Hematopoietic multipotent progenitor cell treated with erythropoietin and hydrocortisone succinate and interleukin-3 and kit ligand, for 4 days (in vitro differentiated cells): ENCODE measurements at regions not wholly inside any gene's neighbourhood (a gene's known extent, or its start where the extent isn't known, plus 50 kb on each side); places are given as distances from the start of the nearest gene placed in this dataset.
A peak's percentile ranks its signal among the peaks of the same experiment; 100 is the strongest.

ENCODE experiments used
- DNase-seq: peaks from one replicate; pipeline ENCODE4 v3.0.0-alpha.2; 2015

DNA sequence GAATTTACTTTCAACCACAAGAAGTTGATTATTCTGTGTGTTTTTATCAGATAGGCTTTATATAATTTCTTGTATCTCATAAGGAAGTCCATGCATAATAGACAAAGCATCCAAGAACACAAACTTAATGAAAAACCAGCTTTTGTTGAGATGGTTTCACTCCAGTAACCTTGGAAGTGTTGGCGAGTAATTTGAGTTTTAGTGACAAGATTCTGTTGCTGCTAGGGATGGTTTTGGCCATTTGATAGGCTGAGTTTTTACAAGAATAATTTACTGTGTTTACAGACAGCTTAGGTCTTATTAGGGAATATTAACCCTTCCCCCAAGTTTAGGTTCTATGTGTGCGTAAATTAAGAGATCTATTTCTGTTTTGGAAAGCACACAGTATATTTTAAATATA, 513.6 kb downstream of the USP25 start:
- peak; percentile 16 for DNase-seq

DNA sequence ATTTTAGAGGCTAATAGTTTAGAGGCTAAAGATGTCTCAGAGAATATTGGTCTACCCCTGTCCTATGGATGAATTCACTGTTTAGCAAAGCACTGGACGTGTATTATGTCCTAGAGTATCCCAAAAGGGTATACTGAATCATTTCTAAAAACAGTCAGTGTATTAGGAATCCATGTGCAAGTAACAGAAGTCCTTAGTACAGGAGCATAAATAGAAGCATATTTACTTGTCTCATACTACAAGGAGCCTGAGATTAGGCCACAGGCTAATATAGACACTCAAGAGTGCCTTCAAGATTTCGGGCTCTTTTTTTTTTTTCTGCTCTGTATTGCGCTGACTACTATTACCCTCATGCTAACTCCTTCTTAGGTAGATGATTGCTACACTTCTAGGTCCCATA, 518.9 kb downstream of the USP25 start:
- no peak for DNase-seq

DNA sequence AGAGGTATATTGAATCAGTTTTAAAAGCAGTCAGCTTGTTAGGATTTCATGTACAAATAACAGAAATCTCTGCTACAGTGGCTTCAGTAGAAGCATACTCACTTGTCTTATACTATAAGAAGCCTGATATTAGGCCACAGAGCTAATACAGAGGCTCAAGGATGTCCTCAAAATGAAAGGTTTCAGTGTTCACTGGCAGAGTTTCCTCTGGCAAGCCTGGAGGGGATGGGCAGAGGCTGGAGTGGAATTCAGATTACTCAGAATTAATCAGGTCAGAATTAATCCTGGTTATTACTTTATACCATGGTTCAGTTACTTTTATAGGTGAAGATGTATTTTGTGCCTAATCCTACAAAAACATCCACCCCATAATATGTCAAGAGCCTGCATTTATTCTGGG, 520.5 kb downstream of the USP25 start:
- DNase-seq, result no peak

DNA sequence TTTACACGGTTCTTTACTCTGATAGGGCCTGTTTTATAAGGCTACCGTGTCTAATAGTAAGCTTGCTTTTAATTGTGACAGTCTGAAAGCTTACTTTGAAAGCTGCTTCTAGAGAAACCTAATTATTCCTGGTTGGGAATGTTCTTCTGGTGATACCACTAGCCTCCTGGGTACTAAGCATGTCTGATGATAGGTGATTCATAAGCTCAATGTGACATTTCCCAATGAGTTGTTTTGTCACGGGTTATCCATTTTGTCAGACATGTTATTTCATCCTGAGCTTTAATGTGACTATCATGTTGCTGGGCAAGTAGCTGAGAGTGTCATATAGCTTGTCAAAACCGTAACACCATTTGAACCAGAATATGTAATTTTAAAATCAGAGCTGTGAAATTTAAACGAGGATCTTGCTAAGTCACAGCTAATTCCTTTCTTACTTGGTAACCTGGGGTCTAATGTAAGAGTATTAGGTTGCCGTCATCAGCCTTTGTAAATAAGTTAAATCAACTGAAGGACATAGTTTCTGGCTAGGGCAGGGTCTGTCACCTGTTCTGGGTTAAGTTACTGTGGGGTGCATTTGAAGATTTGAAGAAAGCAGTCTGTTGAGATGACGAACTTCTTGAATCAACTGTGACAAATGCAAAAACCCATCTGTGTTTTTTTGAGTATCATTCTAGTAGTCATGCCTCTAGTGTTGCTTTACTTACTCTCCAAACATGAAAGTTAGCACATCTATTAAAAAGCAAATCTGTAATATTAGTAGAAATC, 529.2 kb downstream of the USP25 start:
- no peak for DNase-seq

DNA sequence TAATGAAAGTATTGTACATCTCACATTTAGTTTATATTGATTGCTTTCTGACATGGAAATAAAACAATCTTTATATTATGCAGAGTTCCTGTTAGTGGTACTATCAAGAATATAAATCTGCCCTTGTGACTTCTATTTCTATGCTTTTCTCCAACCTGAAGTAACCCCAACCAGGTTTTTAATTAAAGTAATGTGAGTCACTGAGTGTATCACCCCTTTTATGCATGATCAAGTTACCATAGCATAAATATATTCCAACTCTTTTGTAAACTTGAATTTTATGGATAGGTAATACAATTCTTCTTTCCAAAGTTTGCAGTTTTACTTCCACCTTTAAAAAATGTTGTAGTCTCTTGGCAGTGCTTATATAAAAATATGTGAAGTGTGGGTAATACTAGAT, 532.3 kb downstream of the USP25 start:
- no peak for DNase-seq

DNA sequence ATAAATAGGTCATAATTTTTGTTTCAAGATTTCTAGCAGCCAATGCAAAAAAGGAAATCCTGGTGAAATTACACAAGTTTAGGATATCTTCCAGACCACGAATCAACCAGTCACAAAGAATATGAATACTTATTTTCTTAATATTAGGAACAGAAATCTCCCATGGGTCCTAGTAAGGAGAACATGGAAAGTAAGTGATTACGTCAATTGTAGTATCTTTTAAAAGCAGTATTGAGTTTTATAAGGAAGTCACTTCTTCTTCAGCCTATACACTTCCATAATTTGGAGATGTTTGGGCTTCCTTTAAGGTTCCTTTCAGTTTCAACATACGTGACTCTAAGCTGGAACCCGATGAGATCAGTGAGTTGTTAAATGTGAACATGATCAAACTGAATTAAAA, 534.5 kb downstream of the USP25 start:
- DNase-seq, result peak; percentile 23

DNA sequence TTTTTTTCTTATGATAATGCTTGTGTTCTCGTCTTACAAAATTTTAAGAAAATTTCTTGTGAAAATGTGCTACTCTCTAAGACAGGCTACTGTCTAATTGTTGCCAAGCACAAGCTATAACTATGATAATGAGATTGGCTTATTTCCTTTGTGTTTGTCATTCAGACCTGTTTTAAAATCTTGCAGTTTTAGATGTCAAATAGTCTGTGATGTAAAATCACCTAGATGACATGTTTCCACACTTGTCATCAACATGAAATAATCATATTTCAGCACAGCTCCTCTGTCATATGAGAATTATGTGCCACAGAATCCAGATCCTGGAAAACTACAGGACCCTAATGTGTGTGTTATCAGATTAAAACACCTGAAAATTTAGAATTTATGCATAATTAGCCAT, 539.7 kb downstream of the USP25 start:
- no peak for DNase-seq

DNA sequence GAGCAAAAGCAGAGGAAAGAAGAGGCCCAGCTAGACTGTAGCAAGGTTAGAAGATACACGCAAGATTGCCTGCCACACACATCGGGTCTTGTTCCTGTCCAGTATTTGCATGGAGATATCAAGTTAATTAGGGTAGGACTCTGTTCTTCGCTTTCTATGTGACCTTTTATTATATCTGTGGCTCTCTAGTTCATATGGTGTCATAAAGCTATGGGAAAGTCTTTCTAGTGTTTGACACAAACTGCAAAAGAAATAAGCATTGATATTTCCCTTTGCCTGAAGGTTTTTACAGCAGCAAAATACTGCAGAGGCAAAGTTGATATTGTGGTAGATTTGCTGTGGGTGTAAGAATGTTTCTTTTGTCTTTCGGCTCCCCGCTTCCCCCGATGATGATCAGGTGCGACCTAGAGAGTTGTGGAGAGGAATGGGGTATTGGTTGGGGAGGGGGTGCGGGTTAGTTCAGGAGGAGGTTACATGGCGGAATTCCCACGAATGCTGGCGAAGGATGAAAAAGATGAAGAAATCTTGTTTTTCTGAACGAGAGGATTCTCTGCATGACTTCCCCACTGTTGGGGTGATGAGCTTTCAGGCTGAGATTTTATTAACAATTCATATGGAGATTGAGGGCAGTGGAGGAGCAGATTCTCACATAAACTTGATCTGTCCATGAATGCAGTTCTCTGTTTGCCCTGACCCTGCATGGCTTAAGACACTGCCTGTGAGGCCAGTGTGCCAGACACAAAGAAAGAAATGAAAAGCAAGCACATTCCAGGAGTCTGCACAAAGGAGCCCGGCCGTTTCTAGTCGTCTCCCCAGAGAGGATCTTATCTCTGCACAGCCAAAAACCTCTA, 550.2 kb downstream of the USP25 start:
- DNase-seq, result no peak

DNA sequence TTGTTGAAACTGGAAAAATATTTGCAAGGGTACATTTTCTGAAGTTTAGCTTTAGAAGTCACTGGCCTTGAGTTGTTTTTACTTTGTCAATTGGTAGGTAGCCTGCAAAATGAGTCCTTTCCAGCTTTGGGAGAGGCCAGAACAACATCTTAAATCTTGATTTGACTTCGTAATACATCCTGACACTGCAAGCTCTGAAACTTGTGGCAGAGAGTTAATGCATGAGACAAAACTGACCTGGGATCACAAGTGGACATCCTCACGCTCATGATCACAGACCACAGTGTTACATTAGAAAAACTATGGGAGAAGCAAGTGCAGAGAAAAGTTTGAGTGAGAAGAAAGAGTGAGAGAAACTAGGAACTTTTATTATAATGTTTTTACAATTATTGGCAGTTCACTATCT, 550.9 kb downstream of the USP25 start:
- no peak for DNase-seq

DNA sequence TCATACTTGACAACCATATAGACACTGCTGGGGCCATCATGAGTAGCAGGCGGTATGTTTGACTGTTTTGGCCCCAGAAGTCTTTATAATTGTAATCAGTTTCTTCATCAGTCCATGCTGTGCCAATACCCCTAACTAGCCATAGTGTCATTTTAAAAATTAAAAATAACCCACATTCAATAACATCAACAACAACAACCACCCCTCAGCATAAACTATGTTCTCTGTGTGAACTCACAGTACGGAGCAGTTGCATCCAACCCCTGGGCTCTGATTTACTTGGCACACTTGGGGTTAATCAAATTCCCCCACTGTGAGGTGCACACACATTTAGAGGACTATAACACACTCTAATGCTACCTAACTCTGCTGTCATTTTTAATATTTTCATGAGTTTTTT, 553.7 kb downstream of the USP25 start:
- no peak for DNase-seq

DNA sequence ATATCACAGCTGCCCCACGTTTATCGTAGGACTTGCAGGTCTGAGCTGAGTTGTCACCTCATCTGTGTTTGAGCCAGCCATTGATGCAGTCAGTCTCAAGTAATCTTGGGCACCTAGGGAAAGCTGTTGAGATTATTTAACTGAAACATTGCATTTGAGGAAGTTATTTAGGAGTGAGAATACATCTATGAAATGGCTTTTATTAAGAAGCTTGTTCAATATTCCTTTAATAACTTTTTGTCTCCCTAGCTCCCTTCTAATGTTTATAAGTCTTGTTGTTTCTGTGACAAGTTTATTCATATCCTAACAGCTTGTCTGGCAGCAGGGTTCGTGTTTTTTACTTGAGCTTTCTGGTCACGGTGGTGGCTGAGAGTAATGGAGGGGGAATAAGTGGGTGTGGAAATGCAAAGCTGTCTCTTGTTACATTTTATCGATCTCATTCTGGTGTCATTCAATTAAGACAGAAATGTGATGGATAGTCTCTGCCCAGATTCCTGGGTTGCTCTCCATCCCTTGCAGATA, 555.9 kb downstream of the USP25 start:
- DNase-seq, result no peak

DNA sequence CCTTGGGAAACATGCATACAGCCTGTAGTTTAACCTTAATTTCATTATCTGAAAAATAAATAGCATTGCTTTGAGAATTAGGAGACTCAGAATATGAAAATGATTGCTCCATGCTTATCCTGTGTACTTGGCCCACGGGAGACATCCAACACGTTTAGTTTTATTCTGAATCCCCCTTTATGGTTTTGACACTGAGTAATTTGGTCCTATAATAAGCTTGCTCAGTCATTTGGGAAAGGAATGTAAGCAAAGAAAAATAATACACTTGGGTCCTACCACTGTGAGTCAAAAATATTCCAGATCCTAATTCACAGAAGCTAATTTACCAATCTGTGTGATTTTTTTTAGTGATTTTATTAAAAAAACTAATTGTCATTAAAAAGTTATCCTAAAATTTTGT, 557.3 kb downstream of the USP25 start:
- DNase-seq, result no peak

DNA sequence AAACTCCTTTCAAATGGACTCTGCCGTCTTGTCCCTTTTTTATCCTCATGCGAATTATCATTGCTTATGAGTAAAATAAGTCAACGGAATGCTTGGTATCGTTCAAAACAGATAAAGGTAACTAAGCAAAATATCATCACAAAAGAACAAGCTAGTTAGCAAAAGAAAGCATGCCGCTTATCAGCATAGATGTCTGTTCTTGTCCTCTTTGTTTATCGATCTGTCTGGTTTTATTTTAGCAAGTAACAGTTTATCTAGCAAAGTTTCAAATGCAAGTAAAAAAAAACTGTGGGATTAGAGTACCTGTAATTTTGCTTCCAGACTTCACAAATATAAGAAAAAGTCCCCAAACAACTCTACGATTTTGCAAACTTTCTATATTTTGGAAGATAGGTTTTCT, 561.5 kb downstream of the USP25 start:
- DNase-seq, result no peak

DNA sequence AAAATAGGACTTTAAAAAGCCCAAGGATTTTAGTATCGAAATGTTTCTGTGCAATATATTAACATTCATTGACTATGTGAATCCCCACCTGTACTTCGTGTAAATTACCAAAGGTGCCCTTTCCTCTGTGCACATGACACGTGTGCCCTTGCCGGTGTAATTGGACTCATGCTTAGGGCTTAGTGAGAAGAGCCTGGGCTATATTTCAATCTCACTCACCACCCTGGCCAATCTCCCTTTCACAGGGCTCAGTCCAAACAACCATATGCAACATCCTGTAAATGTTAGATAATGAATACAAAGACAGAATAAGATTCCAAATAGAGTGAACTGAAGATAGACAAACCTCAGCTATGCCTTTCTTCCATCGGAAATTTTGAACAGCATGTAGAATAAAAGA, 564.3 kb downstream of the USP25 start:
- DNase-seq, result no peak

DNA sequence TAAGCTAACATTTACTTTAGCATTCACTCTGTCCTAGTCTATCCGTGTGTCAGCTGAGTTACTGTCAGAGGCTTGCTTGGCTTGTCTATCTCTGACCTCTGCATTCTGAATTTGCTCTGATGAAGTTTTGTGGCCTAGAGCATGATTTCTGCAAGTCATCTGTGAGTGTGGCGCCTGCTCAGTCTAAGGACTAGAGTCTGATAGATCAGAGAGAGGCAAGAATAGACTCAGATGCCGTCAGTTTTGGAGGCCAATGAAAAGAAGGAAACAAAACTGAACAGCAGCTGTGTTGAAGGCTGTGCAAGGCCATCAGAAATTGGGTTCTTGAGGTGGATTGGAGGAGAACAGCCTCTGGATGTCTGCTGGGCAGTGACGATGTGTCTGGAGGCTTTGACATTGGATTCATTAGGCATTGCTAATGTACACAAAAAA, 573.1 kb downstream of the USP25 start:
- DNase-seq, result peak; percentile 77

DNA sequence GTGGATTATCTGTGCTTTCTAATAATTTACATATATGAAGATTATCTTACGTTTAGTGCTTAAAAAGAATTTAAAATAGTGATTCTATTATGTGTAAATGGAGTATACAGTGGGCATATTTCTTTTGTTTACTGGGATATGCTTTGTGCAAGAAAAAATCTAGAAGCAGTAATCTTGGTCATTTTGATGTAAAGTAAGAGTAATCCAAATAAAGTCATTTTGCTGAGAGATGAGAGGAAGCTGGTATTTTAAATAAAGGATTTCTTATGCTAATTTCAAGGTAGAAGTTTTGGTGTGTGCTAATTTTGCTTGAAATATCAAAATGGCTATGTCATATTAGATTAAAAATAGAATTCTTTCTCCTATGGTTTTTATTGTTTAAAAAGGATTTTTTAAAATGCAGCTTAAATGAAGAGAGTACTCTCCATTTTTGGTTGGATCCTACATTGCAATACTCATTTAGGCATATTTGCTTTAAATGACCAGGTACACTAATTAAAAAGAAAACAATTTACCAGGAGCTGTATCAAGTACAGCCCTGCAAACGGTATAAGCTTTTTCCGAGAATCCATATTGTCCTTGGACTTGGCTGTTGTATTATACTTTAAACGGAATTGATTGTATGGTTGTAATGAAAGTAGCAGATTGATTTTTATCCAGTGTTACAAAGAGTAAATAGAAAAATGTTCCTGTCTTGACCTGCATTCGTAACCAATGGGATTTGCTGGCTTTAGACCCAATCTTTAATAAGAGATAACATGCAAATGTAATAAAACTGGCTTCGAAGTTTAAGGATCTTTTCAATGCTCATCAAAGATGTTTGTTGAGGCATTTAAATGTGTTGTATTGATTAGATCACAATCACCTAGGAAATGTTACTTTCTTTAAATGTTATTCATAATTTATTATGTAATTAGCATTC, 574.7 kb downstream of the USP25 start:
- DNase-seq, result no peak

DNA sequence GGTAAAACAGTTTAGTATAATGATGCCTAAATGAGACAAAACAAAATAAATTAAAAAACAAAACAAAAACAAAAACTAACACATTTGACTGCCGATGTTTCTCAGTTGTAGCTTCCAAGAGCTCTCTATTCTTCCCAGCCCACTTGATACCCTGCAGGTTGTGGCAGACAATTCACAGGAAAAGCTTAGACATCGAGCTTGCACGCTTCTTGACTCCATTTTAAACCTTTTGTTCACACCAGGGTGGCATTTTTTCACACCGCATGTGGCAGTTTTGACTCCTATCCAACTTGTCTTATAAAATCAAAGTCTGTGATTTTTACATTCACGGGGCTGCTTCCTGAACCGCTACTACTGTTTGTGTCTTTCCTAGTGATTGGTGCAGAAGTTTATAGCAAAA, 575.9 kb downstream of the USP25 start:
- no peak for DNase-seq

DNA sequence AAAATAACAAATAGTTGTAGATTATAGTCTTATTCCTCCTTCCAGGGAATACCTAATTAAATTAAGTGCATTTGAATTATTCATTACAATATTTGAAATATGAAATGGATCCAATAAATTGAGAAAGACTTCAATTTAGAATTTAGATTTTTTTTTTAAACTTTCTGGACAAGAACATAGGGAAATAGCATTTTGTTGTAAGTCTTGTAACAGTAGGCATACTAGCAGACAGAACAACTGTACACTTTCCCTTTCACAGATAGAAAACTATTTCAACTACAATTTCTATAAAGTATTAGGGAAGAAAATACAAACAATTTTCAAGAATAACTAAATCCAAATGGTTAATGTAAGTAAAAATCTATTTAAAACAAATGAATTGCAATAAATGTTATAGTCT, 577.5 kb downstream of the USP25 start:
- DNase-seq, result no peak

DNA sequence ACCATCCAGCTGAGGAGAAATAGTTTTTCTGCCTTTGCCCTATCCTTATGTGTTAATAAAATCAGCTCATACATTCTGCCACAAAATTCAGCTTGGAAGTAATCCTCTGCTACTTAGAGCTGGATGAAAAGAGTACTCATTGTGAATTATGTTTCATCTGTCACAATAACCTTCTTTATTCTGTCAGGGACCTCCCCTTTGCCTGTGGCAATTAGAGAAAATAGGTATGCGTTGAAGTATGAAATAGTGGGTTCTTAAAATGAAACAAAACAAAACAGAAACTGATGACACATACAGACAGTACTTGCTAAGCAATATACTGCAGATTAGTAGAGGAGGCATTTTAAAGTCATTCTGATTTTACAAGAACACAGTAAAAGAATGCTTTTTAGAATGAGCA, 578.5 kb downstream of the USP25 start:
- DNase-seq, result no peak

DNA sequence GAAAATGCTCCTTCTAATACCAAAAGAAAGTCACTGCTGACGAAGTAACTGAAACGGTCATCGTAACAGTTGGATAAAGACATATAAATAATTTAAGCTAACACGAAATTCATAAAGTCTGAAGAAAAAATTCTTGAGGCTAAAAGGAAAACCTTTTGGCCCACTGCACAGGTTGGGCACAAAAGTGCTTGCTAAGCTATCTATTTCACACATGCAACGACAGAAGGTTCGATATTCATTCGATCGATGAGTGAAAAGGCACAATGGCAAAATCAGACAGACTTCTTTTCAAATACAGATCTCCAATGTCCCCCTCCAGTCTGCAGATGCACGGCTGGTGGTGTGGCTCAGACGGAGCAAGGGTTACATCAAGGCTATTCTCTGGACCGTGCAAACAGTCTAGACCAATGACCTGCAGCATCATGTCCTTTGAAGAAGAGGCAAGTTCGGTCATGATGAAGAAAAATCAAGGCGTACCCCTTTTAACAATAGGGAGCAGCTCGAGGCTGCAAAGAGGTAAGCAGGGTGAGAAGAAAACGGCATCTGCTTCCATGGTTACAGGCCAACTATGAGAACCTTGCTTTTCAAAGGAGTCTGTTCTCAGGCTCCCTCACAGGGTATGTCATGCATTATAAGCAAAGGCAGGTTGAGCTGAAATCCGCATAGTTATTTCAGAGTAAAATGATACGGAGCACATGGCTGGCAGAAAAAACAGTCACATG, 579.6 kb downstream of the USP25 start:
- DNase-seq, result no peak

DNA sequence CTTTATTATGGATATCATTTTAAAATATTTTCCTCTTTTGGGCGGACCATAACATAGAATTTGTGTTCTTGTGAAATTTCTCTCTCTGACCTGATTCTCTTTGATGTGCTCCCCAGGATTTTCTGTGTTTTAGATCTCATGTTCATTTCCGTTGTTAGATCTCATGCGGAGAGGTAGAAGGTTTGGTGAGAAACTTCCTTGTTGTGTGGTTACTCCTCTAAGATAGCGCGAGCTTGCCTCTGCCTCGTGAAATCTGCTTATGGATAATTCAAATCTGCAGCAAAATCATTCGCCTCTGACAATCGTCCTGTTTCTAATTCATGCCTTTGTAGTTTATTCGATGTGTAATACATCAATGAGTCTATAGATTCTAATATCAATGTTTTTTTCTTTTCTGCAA, 580.4 kb downstream of the USP25 start:
- DNase-seq, result no peak

DNA sequence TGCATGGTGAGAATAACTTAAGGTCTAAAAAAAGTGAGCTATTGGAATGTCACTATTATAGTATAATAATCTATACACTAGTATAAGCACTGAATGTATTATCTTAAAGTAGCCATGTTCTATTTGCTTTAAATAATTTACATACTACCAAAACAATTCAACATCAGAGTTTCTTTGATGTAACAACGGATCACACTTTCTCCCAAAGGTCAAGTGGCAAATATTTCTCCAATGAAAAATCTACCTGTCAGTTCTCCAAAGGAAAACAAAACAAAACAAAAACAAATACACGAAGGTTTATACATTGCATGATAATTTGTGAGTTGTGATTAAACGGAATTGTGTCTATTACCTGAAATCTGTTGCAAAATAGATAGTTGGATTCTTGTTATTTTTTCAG, 581.4 kb downstream of the USP25 start:
- no peak for DNase-seq
